Transverse colon (tissue), 4 donors: ENCODE measurements at regions not wholly inside any gene's neighbourhood (a gene's known extent, or its start where the extent isn't known, plus 50 kb on each side); places are given as distances from the start of the nearest gene placed in this dataset.

Source experiments
- EP300 ChIP-seq: sonication (generic); formaldehyde crosslinking; IDR thresholded peaks from one replicate; pipeline ENCODE4 v1.6.1; 2017; ENCODE audit warnings: antibody characterized with exemption, low read depth
- POLR2A ChIP-seq: fragments of 450-650 bp; IDR thresholded peaks from one replicate; pipeline ENCODE4 v1.6.1; 2016; ENCODE audit warnings: antibody characterized with exemption, mild to moderate bottlenecking, moderate library complexity
- POLR2AphosphoS5 ChIP-seq, 3 donors: sonication (generic); formaldehyde crosslinking; IDR thresholded peaks; one replicate each; pipeline ENCODE4 v1.6.1; 2016; ENCODE audit warnings: antibody characterized with exemption in 3 of 3
- TF ChIP-seq, protein P1 (sequence below), 5 experiments: fragments of 200-600 bp in 3 of 5; fragments of 450-650 bp in 2 of 5; sonication (generic) in 3 of 5; IDR thresholded peaks; 1 replicate in 2 of 5; 2 replicates in 3 of 5; pipeline ENCODE4 v1.5.1; 2016 to 2017; ENCODE audit warnings: antibody characterized with exemption in 5 of 5, inconsistent platforms in 3 of 5, mild to moderate bottlenecking in 2 of 5, moderate library complexity in 1 of 5

DNA sequence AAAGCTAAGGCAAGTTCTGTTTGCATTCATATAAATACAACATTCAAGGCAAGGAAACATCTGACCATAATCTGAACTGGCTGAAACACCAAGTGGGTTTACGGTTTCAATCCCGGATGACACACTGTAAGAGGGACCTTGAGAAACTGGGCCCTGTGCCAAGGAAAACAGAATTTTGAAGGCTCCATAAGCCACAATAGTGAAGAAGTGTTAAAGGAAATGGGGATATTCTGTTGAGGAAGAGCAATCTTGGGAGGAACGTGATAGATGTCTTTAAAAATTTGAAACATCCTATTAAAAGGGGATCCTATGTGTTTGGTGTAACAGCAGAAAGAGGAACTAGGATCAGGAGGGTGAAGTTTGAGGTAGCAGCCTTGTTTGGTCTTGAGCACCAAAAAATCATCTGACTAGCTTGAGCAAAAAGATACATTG is 82.4 kb upstream of the TAB2 start:
- no peak for TF ChIP-seq POLR2A
- no peak for TF ChIP-seq POLR2AphosphoS5 (IDR thresholded peaks at IDR 0.05)
- TF ChIP-seq, protein P1, sequence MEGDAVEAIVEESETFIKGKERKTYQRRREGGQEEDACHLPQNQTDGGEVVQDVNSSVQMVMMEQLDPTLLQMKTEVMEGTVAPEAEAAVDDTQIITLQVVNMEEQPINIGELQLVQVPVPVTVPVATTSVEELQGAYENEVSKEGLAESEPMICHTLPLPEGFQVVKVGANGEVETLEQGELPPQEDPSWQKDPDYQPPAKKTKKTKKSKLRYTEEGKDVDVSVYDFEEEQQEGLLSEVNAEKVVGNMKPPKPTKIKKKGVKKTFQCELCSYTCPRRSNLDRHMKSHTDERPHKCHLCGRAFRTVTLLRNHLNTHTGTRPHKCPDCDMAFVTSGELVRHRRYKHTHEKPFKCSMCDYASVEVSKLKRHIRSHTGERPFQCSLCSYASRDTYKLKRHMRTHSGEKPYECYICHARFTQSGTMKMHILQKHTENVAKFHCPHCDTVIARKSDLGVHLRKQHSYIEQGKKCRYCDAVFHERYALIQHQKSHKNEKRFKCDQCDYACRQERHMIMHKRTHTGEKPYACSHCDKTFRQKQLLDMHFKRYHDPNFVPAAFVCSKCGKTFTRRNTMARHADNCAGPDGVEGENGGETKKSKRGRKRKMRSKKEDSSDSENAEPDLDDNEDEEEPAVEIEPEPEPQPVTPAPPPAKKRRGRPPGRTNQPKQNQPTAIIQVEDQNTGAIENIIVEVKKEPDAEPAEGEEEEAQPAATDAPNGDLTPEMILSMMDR (IDR thresholded peaks at IDR 0.05), result no peak
- TF ChIP-seq EP300, result no peak
